Left cardiac atrium (tissue), 4 donors: ENCODE measurements at regions not wholly inside any gene's neighbourhood (a gene's known extent, or its start where the extent isn't known, plus 50 kb on each side); places are given as distances from the start of the nearest gene placed in this dataset.

Experiments
- ATAC-seq, 2 donors: fragments of 200-7000 bp; cut with Tn5 transposase; one replicate each; pipeline ENCODE4 v1.9.1; 2020; ENCODE audit warnings: mild to moderate bottlenecking in 2 of 2, moderate library complexity in 2 of 2
- DNase-seq: peaks from one replicate; pipeline ENCODE4 v3.0.0-alpha.2; 2020
- intact Hi-C, 2 donors: fragments of 100-400 bp; cut with DNase I; formaldehyde crosslinking; loops; one replicate each; pipeline versions ENCODE4 v1.14.1 to v1.15.1; 2022 to 2023
- donor health status: DM: no; HTN: yes; CAD: no.
- donor health status: DM: no; HTN: yes; CAD: no; lungs with severe emphysema.
- donor health status: DM: yes; HTN: yes; CAD: no.
- donor health status: Dilated cardiomyopathy.

- no peak for ATAC-seq
- no peak for DNase-seq
- intact Hi-C loops, result no loop called here
Observed at GRCh38 chr2:56084111-56084901, 99.5 kb upstream of the CCDC85A start.

GRCh38 chr2:56086336-56086735 lies 97.5 kb upstream of the CCDC85A start:
- ATAC-seq (no peak), DNase-seq (no peak)
- intact Hi-C loops, result no loop called here

DNA sequence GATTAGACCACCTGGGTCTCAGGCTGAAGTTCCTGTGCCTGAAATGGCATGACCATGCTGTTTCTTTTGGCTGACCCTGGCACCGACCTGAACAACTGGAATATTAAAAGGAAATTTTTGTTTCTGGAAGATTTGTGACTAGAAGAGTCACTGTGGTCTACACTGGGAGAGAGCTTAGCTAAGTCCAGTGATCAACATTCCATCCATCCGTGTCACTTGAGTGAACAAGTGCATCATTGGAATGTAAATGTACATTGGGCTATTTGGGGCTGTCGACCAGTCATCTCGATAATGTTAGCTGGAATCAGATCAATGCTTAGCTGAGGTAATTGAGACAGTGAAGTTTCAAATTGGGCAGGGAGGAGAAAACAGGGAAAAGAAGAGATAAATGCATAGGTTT lies 95.4 kb upstream of the CCDC85A start:
- intact Hi-C loops, result no loop called here
- DNase-seq, result no peak
- no peak for ATAC-seq

- no peak for DNase-seq
- intact Hi-C loops, result no loop called here
- no peak for ATAC-seq
Observed at GRCh38 chr2:56089931-56090330, 93.9 kb upstream of the CCDC85A start.

GRCh38 chr2:56099963-56100362 lies 83.8 kb upstream of the CCDC85A start:
- ATAC-seq, result peak in 1 of 2 donors; percentile 31
- intact Hi-C loops, result no loop called here
- DNase-seq, result no peak

DNA sequence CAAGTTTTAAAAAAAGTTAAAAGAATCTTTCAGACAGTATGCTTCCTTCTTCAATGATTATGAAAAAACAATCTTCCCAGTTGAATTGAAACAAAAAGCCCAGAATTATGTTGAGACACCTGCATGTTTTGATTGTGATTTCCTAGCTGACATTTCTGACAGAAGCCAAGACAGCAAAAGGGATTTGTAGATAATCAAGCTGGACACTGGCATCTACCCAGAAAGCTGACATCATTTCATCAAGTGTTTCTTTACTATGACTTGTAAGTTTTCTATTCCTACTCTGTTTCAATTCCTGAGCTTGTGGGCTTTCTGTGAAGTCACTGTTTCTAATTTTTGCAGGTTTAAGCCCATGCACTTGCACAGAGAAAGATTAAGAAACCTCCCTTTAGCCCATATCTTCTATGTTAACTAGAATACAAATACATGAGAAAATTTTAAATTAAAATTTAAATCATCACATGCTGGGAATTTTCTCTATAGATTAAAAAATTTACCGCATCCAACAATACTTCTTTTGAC lies 82.9 kb upstream of the CCDC85A start:
- ATAC-seq (no peak), DNase-seq (no peak)
- intact Hi-C loops, result no loop called here

GRCh38 chr2:56102098-56102497 lies 81.7 kb upstream of the CCDC85A start:
- ATAC-seq, result no peak
- intact Hi-C loops, result no loop called here

GRCh38 chr2:56102866-56103265 lies 80.9 kb upstream of the CCDC85A start:
- intact Hi-C loops, result no loop called here
- DNase-seq (no peak), ATAC-seq (no peak)

More at GRCh38 chr2:56102098-56102497, 81.7 kb upstream of the CCDC85A start:
- no peak for DNase-seq

- intact Hi-C loops, result no loop called here
- no peak for DNase-seq
- ATAC-seq, result no peak
Observed at GRCh38 chr2:56104962-56105361, 78.8 kb upstream of the CCDC85A start.

DNA sequence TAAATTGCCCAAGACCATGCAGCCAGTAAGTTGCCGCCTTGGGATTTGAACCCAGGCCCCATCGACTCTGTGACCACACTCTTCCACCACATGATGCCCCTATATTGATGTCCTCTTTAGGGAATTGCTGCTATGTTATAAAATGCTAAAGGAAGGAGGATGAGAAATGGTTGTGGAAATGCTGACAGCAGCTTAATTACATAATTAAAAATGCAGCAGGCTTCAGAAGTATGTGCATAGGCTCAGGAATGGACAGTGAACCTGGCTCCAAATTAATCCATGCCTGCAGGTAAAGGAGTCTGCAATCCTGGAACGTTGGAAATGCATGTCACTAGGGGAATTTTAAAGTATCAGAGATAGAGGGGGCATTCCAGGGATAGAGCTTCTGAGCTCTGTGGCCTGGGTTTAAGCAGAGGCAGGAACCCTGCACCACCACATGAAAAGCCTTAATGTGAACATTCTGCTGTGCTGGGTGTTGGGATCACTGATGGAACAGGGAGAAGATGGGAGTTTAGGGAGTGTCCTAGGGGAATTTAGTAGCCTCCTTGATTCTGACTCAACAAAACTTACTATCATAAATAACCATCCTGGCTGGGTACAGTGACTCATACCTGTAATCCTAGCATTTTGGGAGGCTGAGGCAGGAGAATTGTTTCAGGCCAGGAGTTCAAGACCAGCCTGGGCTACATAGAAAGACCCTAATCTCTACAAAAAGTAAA lies 76.1 kb upstream of the CCDC85A start:
- ATAC-seq (no peak), DNase-seq (no peak)
- intact Hi-C loops, result no loop called here

DNA sequence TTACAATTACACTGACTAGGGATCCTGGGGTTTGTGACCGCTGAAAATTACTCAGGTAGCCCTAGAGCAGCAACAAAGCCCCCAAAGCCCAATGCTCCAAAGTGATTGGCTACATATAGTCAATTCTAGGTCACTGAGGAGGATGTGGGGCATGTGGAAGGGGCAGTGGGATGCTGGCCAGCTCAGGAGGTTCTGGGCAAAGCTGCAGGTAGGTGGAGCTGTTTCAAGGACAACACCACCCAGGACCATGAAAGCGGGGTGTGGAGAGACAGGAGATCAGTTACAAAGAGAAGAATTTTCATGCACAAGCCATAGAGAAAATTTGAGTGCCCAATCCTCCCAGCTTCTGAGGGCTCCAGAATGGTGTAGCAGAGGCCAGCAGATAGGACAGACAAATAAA lies 75.0 kb upstream of the CCDC85A start:
- DNase-seq (no peak), ATAC-seq (no peak)
- intact Hi-C loops, result no loop called here

DNA sequence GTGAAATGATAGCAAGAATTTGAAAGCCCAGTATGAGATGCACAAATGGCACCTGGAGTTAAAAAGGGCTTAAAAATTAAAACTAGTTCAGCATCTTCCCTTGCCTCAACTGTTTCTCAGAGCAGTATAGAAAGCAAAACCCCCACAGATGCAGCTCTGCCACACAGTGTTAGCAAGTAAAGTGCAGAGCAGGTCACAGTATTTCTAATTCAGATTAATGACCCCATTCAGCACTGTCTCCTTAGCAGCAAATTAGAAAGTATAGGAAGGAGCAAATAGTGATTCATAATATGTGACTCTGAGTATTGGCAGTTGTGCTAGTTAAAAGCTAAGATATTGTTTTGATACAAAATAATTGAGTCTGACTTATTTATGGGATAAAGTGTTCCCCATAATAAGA lies 73.8 kb upstream of the CCDC85A start:
- ATAC-seq (no peak), DNase-seq (no peak)
- intact Hi-C loops, result no loop called here

DNA sequence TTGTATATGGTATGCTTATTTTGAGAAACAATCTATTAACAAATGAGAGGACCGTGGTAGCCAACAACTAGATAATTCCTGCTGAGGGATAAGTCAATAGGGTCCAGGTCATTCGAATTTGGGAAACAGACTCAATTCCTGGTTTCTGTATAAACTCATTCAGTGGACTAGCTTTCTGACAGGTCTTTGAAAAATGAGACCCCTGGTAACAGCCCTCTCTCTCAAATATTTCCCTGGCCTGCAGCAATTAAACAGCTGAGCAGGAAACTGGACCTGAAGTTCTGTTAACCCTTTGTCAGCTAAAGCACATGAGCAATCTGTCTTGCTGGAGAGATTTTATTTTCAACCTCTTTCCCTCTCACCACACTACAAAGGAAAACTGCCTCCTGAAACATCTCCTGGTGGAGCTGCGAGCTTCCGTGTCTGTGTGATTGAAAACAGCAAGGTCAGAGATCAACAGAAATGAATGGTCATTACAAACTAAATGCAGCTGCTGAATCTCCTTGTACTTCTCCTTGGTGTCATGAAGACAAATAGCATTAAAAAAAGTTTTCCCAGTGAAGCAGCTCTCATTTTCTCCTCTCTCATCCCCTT lies 70.3 kb upstream of the CCDC85A start:
- intact Hi-C loops, result no loop called here
- no peak for ATAC-seq
- DNase-seq, result no peak

- ATAC-seq (no peak), DNase-seq (no peak)
- intact Hi-C loops, result no loop called here
Observed at GRCh38 chr2:56117764-56118163, 66.0 kb upstream of the CCDC85A start.

- no peak for DNase-seq
- intact Hi-C loops, result no loop called here
- ATAC-seq, result no peak
Observed at GRCh38 chr2:56118474-56118873, 65.3 kb upstream of the CCDC85A start.

DNA sequence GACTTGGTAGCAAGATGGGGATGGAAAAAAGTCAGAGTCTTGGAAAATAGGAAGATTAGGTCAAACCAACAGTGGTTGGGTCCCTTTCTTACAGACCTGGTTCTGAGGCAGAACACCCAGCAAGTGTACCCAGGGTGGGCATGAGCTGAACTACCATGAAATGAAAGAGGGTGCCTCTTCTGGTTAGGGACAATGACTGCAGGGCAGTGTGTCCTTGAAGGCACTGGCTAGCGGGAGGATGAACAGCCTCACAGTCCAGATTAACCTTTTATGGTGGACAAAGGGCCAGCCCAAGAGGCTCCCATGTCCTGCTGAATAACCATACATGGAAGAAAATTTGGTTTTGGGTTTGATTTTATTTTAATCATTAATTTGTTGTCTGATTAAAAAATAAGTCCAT lies 61.8 kb upstream of the CCDC85A start:
- intact Hi-C loops, result no loop called here
- ATAC-seq (no peak), DNase-seq (no peak)

GRCh38 chr2:56123538-56123937 lies 60.3 kb upstream of the CCDC85A start:
- ATAC-seq, result no peak
- intact Hi-C loops, result no loop called here
- no peak for DNase-seq

- intact Hi-C loops, result no loop called here
- ATAC-seq (no peak), DNase-seq (no peak)
Observed at GRCh38 chr2:56127010-56127409, 56.8 kb upstream of the CCDC85A start.

- intact Hi-C loops, result no loop called here
- ATAC-seq, result no peak
- no peak for DNase-seq
Observed at GRCh38 chr2:56127463-56128152, 56.2 kb upstream of the CCDC85A start.

DNA sequence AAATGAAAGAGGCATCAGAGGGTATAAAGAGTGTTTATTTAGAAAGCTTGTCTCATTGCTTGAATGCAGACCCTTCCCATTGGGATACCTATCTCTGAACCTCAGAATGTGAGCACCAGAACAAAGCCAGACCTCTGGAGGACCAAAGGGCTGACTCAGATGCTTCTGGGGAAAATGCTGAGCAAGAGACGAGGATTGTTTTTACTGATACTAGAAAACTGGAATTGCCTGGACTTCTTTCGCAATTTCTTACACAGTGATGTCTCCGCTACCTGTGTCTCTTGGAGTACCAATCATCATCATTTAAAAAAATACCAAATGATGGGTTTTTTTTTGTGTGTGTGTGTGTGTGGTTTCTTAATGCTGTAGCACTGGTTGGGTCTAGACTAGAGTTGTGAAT lies 55.6 kb upstream of the CCDC85A start:
- ATAC-seq, result no peak
- intact Hi-C loops, result no loop called here

More for the DNA sequence above, 55.6 kb upstream of the CCDC85A start:
- no peak for DNase-seq
